ENCODE measurements at regions not wholly inside any gene's neighbourhood (a gene's known extent, or its start where the extent isn't known, plus 50 kb on each side); places are given as distances from the start of the nearest gene placed in this dataset.

- TF ChIP-seq Cebpa-rat (IDR thresholded peaks at IDR 0.05): no peak
- no peaks in the 10 kb centered on the region for H3K4me1 ChIP-seq
- no peak overlapping the region for H3K27ac ChIP-seq
- no peak overlapping the region for H3K9ac ChIP-seq
- no peaks in the 10 kb centered on the region for H4K20me1 ChIP-seq
- no peaks in the 10 kb centered on the region for H3K9me3 ChIP-seq
- H3K27me3 ChIP-seq: no peaks in the 10 kb centered on the region
- no peak overlapping the region for H3K4me2 ChIP-seq
- no peak overlapping the region for H3K4me3 ChIP-seq
- no peaks in the 10 kb centered on the region for H3K36me3 ChIP-seq
These were observed 2164.2 kb downstream of the NCAM2 start for GRCh38 chr21:23162198-23162946.
